ENCODE measurements at regions not wholly inside any gene's neighbourhood (a gene's known extent, or its start where the extent isn't known, plus 50 kb on each side); places are given as distances from the start of the nearest gene placed in this dataset.

GRCh38 chr2:122794100-122794499 lies 1038.6 kb downstream of the TSN start:
- intact Hi-C loops (cut with DNase I), result no loop called here

GRCh38 chr2:122795763-122796162 lies 1040.3 kb downstream of the TSN start:
- DNase-seq, result no peak
- intact Hi-C loops (cut with DNase I), result no loop called here
- Histone ChIP-seq H3K36me3 (no peaks in the 10 kb centered on the region), H3K9me3 (no peaks in the 10 kb centered on the region), H3K27ac (no peak overlapping the region), H3K4me3 (no peak overlapping the region), H3K27me3 (no peaks in the 10 kb centered on the region), H3K4me1 (ENCODE audit: insufficient read depth) (no peaks in the 10 kb centered on the region)
- TF ChIP-seq POLR2A (IDR thresholded peaks at IDR 0.05) (no peak), CTCF (IDR thresholded peaks at IDR 0.05) (no peak), EP300 (IDR thresholded peaks at IDR 0.05) (no peak)
- WGBS, 3 donors, result 82 to 87% (median 82%) methylated on average over 5 of the region's 5 CpGs

More at GRCh38 chr2:122794100-122794499, 1038.6 kb downstream of the TSN start:
- DNase-seq, result no peak
- Histone ChIP-seq H3K36me3 (no peaks in the 10 kb centered on the region), H3K27me3 (no peaks in the 10 kb centered on the region), H3K9me3 (no peaks in the 10 kb centered on the region), H3K4me3 (no peak overlapping the region), H3K27ac (no peak overlapping the region), H3K4me1 (ENCODE audit: insufficient read depth) (no peaks in the 10 kb centered on the region)
- TF ChIP-seq POLR2A (IDR thresholded peaks at IDR 0.05) (no peak), CTCF (IDR thresholded peaks at IDR 0.05) (no peak), EP300 (IDR thresholded peaks at IDR 0.05) (no peak)
- WGBS, 3 donors, result 96 to 100% (median 96%) methylated on average over 2 of the region's 2 CpGs

DNA sequence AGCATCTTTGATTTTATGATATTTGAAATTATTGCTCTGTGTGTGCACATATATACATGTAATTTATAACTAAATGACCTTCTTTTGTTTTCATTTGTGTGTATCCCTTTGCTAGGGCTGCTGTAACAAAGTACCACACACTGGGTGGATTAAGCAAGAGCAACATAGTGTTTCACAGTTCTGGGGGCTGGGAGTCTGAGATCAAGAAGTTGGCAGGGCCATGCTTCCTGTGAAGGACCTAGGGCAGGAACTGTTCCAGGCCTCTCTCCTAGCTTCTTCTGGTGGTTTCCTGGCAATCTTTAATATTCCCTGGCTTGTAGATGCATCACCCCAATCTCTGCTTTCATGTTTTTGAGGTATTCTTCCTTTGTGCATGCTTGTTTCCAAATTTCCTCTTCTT lies 1043.9 kb downstream of the TSN start:
- no peaks in the 10 kb centered on the region for H3K27me3 ChIP-seq
- no peak for DNase-seq
- TF ChIP-seq EP300 (IDR thresholded peaks at IDR 0.05), result no peak
- TF ChIP-seq POLR2A (IDR thresholded peaks at IDR 0.05), result no peak
- TF ChIP-seq CTCF (IDR thresholded peaks at IDR 0.05), result no peak
- intact Hi-C loops (cut with DNase I), result no loop called here
- H3K36me3 ChIP-seq, result no peaks in the 10 kb centered on the region
- H3K4me1 ChIP-seq (ENCODE audit: insufficient read depth), result no peaks in the 10 kb centered on the region
- no peaks in the 10 kb centered on the region for H3K9me3 ChIP-seq
- H3K27ac ChIP-seq, result no peak overlapping the region
- H3K4me3 ChIP-seq, result no peak overlapping the region

GRCh38 chr2:122800781-122801180 lies 1045.3 kb downstream of the TSN start:
- no peak overlapping the region for H3K4me3 ChIP-seq
- no peaks in the 10 kb centered on the region for H3K27me3 ChIP-seq

More at GRCh38 chr2:122800781-122801180, 1045.3 kb downstream of the TSN start:
- H3K27ac ChIP-seq, result no peak overlapping the region
- intact Hi-C loops (cut with DNase I), result no loop called here
- TF ChIP-seq CTCF (IDR thresholded peaks at IDR 0.05) (no peak), EP300 (IDR thresholded peaks at IDR 0.05) (no peak), POLR2A (IDR thresholded peaks at IDR 0.05) (no peak)
- H3K9me3 ChIP-seq, result no peaks in the 10 kb centered on the region
- no peak for DNase-seq
- 63 to 83% (median 64%) methylated on average over 1 of the region's 1 CpG for WGBS, 3 donors
- no peaks in the 10 kb centered on the region for H3K36me3 ChIP-seq
- H3K4me1 ChIP-seq (ENCODE audit: insufficient read depth), result no peaks in the 10 kb centered on the region

All from ovary (tissue), 7 donors.